DOHH2 (cell line): ENCODE measurements at regions not wholly inside any gene's neighbourhood (a gene's known extent, or its start where the extent isn't known, plus 50 kb on each side); places are given as distances from the start of the nearest gene placed in this dataset.

Experiments used
- H3F3A ChIP-seq: fragments of 200-600 bp; sonication (generic), shearing (Covaris generic); 2 replicates; pipeline ENCODE4 v1.6.0; 2016; ENCODE audit warnings: antibody characterized with exemption, mild to moderate bottlenecking; ENCODE audit not compliant: control insufficient read depth, insufficient read depth
- H3K27ac ChIP-seq: fragments of 200-600 bp; sonication (generic); 2 replicates; pipeline ENCODE4 v1.5.1; 2014; ENCODE audit warnings: low read depth, mild to moderate bottlenecking, low read length, moderate library complexity
- H3K27me3 ChIP-seq: fragments of 200-600 bp; sonication (generic); 2 replicates; pipeline ENCODE4 v1.6.1; 2014; ENCODE audit warnings: mild to moderate bottlenecking, low read length, mixed read lengths; ENCODE audit not compliant: control insufficient read depth
- H3K36me3 ChIP-seq: fragments of 200-600 bp; sonication (generic); 2 replicates; pipeline ENCODE4 v1.6.1; 2014; ENCODE audit warnings: mild to moderate bottlenecking, low read length, moderate library complexity, mixed read lengths; ENCODE audit not compliant: control insufficient read depth
- H3K4me1 ChIP-seq: fragments of 200-600 bp; sonication (generic); 2 replicates; pipeline ENCODE4 v1.6.1; 2014; ENCODE audit warnings: mild to moderate bottlenecking, low read length, mixed read lengths; ENCODE audit not compliant: control insufficient read depth
- H3K4me2 ChIP-seq: fragments of 200-600 bp; sonication (generic); 2 replicates; pipeline ENCODE4 v1.6.0; 2014; ENCODE audit warnings: mild to moderate bottlenecking, low read length, moderate library complexity
- H3K4me3 ChIP-seq: fragments of 200-600 bp; sonication (generic); 2 replicates; pipeline ENCODE4 v1.5.1; 2014; ENCODE audit warnings: mild to moderate bottlenecking, low read length, mixed read lengths
- H3K79me2 ChIP-seq: fragments of 200-600 bp; sonication (generic); 2 replicates; pipeline ENCODE4 v1.6.1; 2014; ENCODE audit warnings: mild to moderate bottlenecking, low read length, mixed read lengths; ENCODE audit not compliant: control insufficient read depth
- H3K9me2 ChIP-seq: fragments of 200-600 bp; sonication (generic); replicated peaks from 2 replicates; pipeline ENCODE4 v1.6.1; 2014; ENCODE audit warnings: mild to moderate bottlenecking, low read length, mixed read lengths; ENCODE audit not compliant: control insufficient read depth
- H3K9me3 ChIP-seq: fragments of 200-600 bp; sonication (generic); 2 replicates; pipeline ENCODE4 v1.6.1; 2014; ENCODE audit warnings: antibody characterized with exemption, low read length, mixed read lengths; ENCODE audit not compliant: control insufficient read depth, insufficient read depth
- H4K20me1 ChIP-seq: fragments of 200-600 bp; sonication (generic); 2 replicates; pipeline ENCODE4 v1.6.0; 2014; ENCODE audit warnings: low read depth, mild to moderate bottlenecking, antibody characterized with exemption, low read length, moderate library complexity; ENCODE audit not compliant: control insufficient read depth, insufficient read depth
- EZH2phosphoT487 ChIP-seq: fragments of 200-600 bp; sonication (generic); IDR thresholded peaks from 2 replicates; pipeline ENCODE4 v1.6.1; 2017; ENCODE audit warnings: borderline replicate concordance, mild to moderate bottlenecking, antibody characterized with exemption, low read length, moderate library complexity, mixed read lengths
- TF ChIP-seq, protein P1 (sequence below): fragments of 200-600 bp; sonication (generic); IDR thresholded peaks from one replicate; pipeline ENCODE4 v1.5.1; 2014; ENCODE audit warnings: antibody characterized with exemption, mild to moderate bottlenecking, low read depth, low read length; ENCODE audit not compliant: poor library complexity, severe bottlenecking

DNA sequence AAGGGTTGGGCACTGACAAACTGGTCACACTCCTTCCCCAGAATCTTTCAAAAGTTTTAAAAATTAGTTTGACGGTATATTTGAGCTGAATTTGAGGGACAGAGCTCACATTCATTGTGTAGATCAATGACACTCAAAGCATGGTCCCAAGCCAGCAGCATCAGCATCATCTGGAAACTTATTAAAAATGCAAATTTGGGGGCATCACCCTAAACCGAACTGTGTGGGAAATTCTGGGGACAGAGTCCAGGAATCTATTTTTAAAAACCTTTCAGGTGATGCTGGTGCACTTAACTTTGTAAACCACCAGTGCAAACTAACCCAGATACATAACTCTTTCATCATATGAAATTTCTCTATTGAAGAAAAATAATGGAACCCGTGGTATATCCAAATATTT lies 58.1 kb upstream of the MTAP start:
- no peaks in the 10 kb centered on the region for H3K9me2 ChIP-seq
- no peaks in the 10 kb centered on the region for H3K36me3 ChIP-seq
- H3K4me2 ChIP-seq = no peak overlapping the region
- H4K20me1 ChIP-seq = no peaks in the 10 kb centered on the region
- H3K27me3 ChIP-seq = no peaks in the 10 kb centered on the region
- TF ChIP-seq EZH2phosphoT487 = no peak
- TF ChIP-seq, protein P1, sequence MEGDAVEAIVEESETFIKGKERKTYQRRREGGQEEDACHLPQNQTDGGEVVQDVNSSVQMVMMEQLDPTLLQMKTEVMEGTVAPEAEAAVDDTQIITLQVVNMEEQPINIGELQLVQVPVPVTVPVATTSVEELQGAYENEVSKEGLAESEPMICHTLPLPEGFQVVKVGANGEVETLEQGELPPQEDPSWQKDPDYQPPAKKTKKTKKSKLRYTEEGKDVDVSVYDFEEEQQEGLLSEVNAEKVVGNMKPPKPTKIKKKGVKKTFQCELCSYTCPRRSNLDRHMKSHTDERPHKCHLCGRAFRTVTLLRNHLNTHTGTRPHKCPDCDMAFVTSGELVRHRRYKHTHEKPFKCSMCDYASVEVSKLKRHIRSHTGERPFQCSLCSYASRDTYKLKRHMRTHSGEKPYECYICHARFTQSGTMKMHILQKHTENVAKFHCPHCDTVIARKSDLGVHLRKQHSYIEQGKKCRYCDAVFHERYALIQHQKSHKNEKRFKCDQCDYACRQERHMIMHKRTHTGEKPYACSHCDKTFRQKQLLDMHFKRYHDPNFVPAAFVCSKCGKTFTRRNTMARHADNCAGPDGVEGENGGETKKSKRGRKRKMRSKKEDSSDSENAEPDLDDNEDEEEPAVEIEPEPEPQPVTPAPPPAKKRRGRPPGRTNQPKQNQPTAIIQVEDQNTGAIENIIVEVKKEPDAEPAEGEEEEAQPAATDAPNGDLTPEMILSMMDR = no peak
- no peaks in the 10 kb centered on the region for H3K9me3 ChIP-seq
- no peaks in the 10 kb centered on the region for H3F3A ChIP-seq
- no peaks in the 10 kb centered on the region for H3K79me2 ChIP-seq
- H3K27ac ChIP-seq = no peak overlapping the region
- H3K4me1 ChIP-seq = no peaks in the 10 kb centered on the region
- no peak overlapping the region for H3K4me3 ChIP-seq

DNA sequence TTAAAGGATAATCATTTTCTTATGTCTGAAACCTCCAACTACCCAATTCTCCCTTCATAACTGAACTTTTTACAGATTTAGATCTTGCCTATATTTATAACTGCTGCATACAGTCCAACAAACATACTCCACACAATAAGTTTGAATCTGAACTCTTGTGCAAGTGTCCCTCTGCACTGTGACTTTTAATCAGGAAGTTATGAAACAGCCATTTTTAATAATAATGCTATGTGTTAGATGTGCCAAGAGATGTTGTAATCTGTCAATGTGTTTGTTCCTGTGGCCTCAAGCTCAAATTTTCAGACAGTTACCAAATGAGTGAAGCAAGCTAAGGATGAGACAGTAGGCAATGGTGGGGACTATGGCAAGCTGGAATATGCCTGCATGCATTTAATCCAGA lies 57.6 kb upstream of the MTAP start:
- no peaks in the 10 kb centered on the region for H3F3A ChIP-seq
- no peaks in the 10 kb centered on the region for H3K9me3 ChIP-seq
- H3K4me2 ChIP-seq = no peak overlapping the region
- no peaks in the 10 kb centered on the region for H4K20me1 ChIP-seq
- no peaks in the 10 kb centered on the region for H3K79me2 ChIP-seq
- H3K4me1 ChIP-seq = no peaks in the 10 kb centered on the region
- no peaks in the 10 kb centered on the region for H3K36me3 ChIP-seq
- no peak overlapping the region for H3K4me3 ChIP-seq
- no peak overlapping the region for H3K27ac ChIP-seq
- H3K27me3 ChIP-seq = no peaks in the 10 kb centered on the region
- TF ChIP-seq, protein P1 = no peak
- TF ChIP-seq EZH2phosphoT487 = no peak
- H3K9me2 ChIP-seq = no peaks in the 10 kb centered on the region

GRCh38 chr9:21746550-21746949 lies 55.9 kb upstream of the MTAP start:
- Histone ChIP-seq H3K27ac (no peak overlapping the region), H4K20me1 (no peaks in the 10 kb centered on the region)
- TF ChIP-seq, protein P1 = no peak
- TF ChIP-seq EZH2phosphoT487 = no peak

GRCh38 chr9:21747175-21747574 lies 55.3 kb upstream of the MTAP start:
- no peaks in the 10 kb centered on the region for H3K9me2 ChIP-seq
- TF ChIP-seq, protein P1 = no peak
- no peak for TF ChIP-seq EZH2phosphoT487
- no peaks in the 10 kb centered on the region for H3K79me2 ChIP-seq
- no peaks in the 10 kb centered on the region for H4K20me1 ChIP-seq
- no peak overlapping the region for H3K27ac ChIP-seq
- no peak overlapping the region for H3K4me2 ChIP-seq
- H3K36me3 ChIP-seq = no peaks in the 10 kb centered on the region
- H3F3A ChIP-seq = no peaks in the 10 kb centered on the region
- H3K27me3 ChIP-seq = no peaks in the 10 kb centered on the region
- H3K9me3 ChIP-seq = no peaks in the 10 kb centered on the region
- no peaks in the 10 kb centered on the region for H3K4me1 ChIP-seq
- H3K4me3 ChIP-seq = no peak overlapping the region

More at GRCh38 chr9:21746550-21746949, 55.9 kb upstream of the MTAP start:
- Histone ChIP-seq H3K4me2 (no peak overlapping the region), H3K79me2 (no peaks in the 10 kb centered on the region), H3K27me3 (no peaks in the 10 kb centered on the region), H3K9me3 (no peaks in the 10 kb centered on the region), H3K4me3 (no peak overlapping the region), H3K4me1 (no peaks in the 10 kb centered on the region), H3F3A (no peaks in the 10 kb centered on the region), H3K9me2 (no peaks in the 10 kb centered on the region), H3K36me3 (no peaks in the 10 kb centered on the region)
